ENCODE measurements at regions not wholly inside any gene's neighbourhood (a gene's known extent, or its start where the extent isn't known, plus 50 kb on each side); places are given as distances from the start of the nearest gene placed in this dataset.

DNA sequence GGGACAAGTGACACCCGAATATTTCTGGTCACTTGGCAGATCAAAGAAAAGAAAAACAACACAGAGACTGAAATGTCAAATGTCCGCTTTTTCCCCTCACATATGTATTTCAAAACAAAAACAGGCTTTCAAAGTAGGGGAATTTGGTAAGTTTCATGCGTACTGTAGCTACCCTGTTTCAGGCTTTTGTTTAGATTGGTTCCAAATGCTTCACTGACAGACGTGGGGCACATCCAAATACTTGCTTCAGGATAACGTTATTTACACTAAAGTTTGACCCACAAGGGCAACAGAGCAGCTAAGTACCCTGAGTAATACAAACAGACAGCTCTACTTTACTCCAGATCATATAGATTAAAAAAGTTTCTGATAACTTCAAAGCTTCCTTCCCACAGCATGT, 804.5 kb upstream of the POU3F4 start:
- no peak overlapping the region for H2AFZ ChIP-seq (ENCODE audit: low read length)
- H2BK15ac ChIP-seq (ENCODE audit: low read depth, low read length), result no peak overlapping the region
- H3K4me2 ChIP-seq (ENCODE audit: insufficient read depth, insufficient read length, low read length), result no peak overlapping the region
- no peak overlapping the region for H3K27ac ChIP-seq (ENCODE audit: insufficient read length, low read depth, low read length)
- no peak overlapping the region for H2BK120ac ChIP-seq (ENCODE audit: low read depth, low read length, poor library complexity, severe bottlenecking)
- no peaks in the 10 kb centered on the region; the same call in 1 of the 2 replicates for H3K4me1 ChIP-seq (ENCODE audit: insufficient read depth, low read length)
- no peak overlapping the region for H4K91ac ChIP-seq (ENCODE audit: insufficient read length, low read depth, low read length)
- no peak overlapping the region for H4K8ac ChIP-seq (replicated peaks; ENCODE audit: insufficient read length, low read depth, low read length)
- no peak overlapping the region for H3T11ph ChIP-seq (ENCODE audit: low read length)
- Mint-ChIP-seq H3K9me3 (peaks cover 34 to 59% of the 10 kb centered on the region in 2 experiments), H3K27me3 (ENCODE audit: low read depth) (no peaks in the 10 kb centered on the region), H3K36me3 (ENCODE audit: insufficient read depth in 1 of 3, low read depth in 3 of 3) (no peaks in the 10 kb centered on the region), H3K4me1 (peaks cover 16 to 19% of the 10 kb centered on the region in 2 experiments), H3K27ac (no peak overlapping the region), H3K4me3 (no peak overlapping the region)
- no peak overlapping the region for H2BK12ac ChIP-seq (ENCODE audit: insufficient read length, low read depth, low read length)
- no peak overlapping the region for H3K56ac ChIP-seq (ENCODE audit: insufficient read length, low read depth, low read length)
- peaks cover 10% of the 10 kb centered on the region for H3K9me3 ChIP-seq (ENCODE audit: control insufficient read depth, low read depth, low read length)
- no peak for DNase-seq
- no peaks in the 10 kb centered on the region for H3K79me2 ChIP-seq (ENCODE audit: insufficient read depth, low read length)
- H4K5ac ChIP-seq (ENCODE audit: insufficient read length, low read depth, low read length), result no peak overlapping the region
- H3K4ac ChIP-seq (ENCODE audit: low read depth, low read length), result no peak overlapping the region
- H3K27me3 ChIP-seq (ENCODE audit: insufficient read depth, low read length), result no peaks in the 10 kb centered on the region
- no CpG with 5 or more reads among the region's 5 CpGs for WGBS (ENCODE audit: extremely low coverage, insufficient read length, low lambda C conversion rate)
- no peak overlapping the region for H2BK5ac ChIP-seq (ENCODE audit: insufficient read length, low read length)
- no peak overlapping the region for H3K9ac ChIP-seq (ENCODE audit: extremely low read depth, insufficient read length, low read length)
- H4K20me1 ChIP-seq (ENCODE audit: control insufficient read depth, insufficient read depth, insufficient read length), result no peaks in the 10 kb centered on the region
- TF ChIP-seq, protein P1, sequence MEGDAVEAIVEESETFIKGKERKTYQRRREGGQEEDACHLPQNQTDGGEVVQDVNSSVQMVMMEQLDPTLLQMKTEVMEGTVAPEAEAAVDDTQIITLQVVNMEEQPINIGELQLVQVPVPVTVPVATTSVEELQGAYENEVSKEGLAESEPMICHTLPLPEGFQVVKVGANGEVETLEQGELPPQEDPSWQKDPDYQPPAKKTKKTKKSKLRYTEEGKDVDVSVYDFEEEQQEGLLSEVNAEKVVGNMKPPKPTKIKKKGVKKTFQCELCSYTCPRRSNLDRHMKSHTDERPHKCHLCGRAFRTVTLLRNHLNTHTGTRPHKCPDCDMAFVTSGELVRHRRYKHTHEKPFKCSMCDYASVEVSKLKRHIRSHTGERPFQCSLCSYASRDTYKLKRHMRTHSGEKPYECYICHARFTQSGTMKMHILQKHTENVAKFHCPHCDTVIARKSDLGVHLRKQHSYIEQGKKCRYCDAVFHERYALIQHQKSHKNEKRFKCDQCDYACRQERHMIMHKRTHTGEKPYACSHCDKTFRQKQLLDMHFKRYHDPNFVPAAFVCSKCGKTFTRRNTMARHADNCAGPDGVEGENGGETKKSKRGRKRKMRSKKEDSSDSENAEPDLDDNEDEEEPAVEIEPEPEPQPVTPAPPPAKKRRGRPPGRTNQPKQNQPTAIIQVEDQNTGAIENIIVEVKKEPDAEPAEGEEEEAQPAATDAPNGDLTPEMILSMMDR (conservative IDR thresholded peaks at IDR 0.05), result no peak
- no peaks in the 10 kb centered on the region for H3K23me2 ChIP-seq (ENCODE audit: insufficient read length, low read depth, low read length, poor library complexity, severe bottlenecking)
- H3K14ac ChIP-seq (ENCODE audit: insufficient read depth, low read length), result no peak overlapping the region
- no peak overlapping the region for H3K23ac ChIP-seq (ENCODE audit: insufficient read length, low read depth, low read length)
- H2AK5ac ChIP-seq (ENCODE audit: insufficient read length, low read length), result no peak overlapping the region
- no peaks in the 10 kb centered on the region for H3K79me1 ChIP-seq (ENCODE audit: insufficient read depth, low read depth, low read length, poor library complexity, severe bottlenecking)
- H2BK20ac ChIP-seq (ENCODE audit: low read depth, low read length, poor library complexity, severe bottlenecking), result no peak overlapping the region
- H3K18ac ChIP-seq (ENCODE audit: insufficient read length, low read depth, low read length), result no peak overlapping the region
